ENCODE measurements at regions not wholly inside any gene's neighbourhood (a gene's known extent, or its start where the extent isn't known, plus 50 kb on each side); places are given as distances from the start of the nearest gene placed in this dataset.

DNA sequence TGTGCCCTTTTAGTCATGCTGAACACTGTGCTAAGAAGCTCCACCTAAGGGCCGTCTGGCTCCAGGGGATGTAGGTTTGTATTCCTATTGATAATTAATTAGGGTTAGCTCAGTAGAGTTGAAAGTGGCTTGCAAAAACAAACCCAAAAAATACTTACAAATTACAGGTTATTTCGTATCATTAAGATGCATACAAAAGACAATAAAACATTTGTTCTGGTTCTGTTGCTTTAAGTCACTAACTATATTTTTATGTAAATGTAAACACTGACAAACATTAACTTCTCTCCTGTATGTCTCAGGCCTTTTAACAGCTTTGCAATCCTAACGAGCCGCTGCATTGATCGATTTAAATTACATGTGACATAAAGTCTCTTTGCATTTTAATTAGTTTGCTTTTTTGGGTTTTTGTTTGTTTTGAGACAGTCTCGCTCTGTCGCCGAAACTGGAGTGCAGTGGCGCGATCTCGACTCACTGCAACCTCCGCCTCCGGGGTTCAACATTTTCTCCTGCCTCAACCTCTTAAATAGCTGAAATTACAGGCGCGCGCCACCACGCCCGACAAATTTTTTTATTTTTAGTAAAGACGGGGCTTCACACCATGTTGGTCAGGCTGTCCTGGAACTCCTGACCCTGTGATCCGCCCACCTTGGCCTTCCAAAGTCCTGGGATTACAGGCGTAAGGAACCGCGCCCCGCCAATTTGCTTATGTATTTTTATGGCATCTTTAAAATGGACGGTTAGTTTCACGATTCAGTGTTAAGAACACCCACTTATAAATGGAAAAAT lies 110.9 kb downstream of the HFE start:
- no peak for FAIRE-seq

DNA sequence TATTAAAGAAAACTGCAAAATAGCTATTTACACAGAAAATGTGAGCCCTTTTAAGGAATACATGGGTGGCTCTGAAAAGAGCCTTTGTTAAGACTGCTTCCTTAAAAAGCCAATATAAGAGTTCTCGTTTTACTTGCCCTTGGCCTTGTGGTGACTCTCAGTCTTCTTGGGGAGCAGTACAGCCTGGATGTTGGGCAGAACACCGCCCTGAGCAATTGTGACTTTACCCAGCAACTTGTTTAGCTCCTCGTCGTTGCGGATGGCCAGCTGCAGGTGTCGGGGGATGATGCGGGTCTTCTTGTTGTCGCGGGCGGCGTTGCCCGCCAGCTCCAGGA lies 111.5 kb downstream of the HFE start:
- no peak for FAIRE-seq

DNA sequence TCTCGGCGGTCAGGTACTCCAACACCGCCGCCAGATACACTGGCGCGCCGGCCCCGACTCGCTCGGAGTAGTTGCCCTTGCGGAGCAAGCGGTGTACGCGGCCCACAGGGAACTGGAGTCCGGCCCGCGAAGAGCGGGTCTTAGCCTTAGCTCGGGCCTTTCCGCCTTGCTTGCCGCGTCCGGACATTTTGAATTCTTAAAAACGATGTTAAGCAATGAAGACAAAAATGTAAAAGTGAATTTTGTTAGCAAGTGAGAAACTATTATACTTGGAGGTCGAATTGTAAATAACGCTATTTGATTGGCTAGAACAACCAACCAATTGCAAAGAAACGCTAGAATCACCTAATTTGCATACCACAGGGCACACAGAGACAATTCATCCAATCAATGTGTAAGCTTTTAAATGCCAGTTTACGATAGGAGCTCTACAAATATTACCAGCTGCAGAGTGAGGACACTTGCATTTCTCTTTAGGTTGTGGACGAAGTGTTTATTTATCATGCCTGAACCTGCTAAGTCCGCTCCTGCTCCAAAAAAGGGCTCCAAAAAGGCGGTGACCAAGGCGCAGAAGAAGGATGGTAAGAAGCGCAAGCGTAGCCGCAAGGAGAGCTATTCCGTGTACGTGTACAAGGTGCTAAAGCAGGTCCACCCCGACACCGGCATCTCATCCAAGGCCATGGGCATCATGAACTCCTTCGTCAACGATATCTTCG lies 112.0 kb downstream of the HFE start:
- peak; percentile 99 for FAIRE-seq

DNA sequence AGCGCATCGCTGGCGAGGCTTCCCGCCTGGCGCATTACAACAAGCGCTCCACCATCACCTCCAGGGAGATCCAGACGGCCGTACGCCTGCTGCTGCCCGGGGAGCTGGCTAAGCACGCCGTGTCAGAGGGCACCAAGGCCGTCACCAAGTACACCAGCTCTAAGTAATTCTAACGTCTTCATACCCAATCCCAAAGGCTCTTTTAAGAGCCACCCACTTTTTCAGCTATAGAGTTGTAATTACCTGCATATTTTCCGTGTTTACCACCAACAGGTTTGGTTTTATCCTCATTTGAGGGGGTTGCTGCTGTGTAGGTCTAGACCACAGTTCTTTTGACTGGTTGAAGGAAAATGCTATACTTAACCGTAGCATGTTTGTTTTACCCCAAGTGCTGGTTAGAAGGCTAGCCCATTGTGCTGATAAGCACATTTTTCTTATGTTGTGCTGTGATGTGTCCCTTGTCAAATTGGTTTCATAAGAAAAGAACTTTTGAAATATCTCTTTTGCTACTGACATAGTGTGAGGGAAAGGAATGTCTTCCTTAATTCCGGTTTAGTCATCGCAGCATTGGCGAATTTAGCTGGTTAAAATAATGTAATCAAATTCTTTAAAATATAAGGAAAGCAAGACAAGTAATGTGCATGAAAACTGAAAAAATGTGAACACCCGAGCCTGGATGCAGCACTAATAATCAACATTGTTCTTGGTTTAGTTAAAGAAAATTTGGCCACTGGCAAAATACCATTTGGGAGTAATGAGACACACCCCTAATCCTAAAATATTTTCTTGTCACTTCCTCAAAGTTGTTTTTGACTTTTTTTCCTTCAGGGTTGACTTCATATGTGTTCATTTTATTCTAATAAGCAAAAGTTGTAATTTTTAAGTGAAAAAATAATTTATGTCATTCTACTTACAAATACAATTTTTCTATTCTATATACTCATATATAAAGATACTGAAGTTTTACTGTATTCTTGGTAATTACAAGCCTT lies 112.8 kb downstream of the HFE start:
- FAIRE-seq = no peak

DNA sequence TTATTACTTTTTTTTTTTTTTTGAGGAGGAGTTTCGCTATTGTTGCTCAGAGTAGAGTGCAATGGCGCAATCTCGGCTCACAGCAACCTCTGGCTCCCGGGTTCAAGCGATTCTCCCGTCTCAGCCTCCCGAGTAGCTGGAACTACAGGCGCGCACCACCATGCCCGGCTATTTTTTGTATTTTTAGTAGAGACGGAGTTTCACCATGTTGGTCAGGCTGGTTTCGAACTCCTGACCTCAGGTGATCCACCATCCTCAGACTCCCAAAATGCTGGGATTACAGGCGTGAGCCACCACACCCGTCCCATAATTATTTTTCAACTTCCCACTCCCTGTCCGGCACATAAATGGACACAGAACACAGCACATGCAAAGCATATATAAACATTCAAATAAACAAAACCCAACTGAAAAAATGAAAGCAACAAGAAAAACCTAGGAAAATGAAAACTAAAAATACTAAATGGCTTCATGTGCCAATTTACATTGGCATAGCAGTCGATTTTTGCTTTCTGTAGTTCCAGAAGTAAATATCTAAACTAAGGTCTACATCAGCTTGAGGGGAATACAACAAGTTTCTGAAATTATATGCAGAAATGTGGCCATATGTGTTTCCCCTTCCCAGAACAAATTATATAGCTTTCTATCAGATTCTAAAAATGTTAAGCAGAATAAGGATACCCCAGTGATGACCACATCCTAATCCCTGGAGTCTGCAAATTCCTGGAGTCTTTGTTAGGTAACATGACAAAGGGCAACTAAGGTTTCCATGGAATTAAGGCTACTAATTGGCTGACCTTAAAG lies 113.9 kb downstream of the HFE start:
- no peak for FAIRE-seq

DNA sequence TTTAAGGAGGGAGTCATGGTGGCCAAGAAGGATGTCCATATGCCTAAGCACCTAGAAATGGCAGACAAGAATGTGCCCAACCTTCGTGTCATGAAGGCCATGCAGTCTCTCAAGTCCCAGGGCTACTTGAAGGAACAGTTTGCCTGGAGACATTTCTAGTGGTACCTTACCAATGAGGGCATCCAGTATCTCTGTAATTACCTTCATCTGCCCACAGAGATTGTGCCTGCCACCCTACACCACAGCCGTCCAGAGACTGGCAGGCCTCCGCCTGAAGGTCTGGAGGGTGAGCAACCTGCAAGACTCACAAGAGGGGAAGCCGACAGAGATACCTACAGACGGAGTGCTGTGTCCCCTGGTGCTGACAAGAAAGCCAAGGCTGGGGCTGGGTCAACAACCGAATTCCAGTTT lies 115.0 kb downstream of the HFE start:
- no peak for FAIRE-seq

DNA sequence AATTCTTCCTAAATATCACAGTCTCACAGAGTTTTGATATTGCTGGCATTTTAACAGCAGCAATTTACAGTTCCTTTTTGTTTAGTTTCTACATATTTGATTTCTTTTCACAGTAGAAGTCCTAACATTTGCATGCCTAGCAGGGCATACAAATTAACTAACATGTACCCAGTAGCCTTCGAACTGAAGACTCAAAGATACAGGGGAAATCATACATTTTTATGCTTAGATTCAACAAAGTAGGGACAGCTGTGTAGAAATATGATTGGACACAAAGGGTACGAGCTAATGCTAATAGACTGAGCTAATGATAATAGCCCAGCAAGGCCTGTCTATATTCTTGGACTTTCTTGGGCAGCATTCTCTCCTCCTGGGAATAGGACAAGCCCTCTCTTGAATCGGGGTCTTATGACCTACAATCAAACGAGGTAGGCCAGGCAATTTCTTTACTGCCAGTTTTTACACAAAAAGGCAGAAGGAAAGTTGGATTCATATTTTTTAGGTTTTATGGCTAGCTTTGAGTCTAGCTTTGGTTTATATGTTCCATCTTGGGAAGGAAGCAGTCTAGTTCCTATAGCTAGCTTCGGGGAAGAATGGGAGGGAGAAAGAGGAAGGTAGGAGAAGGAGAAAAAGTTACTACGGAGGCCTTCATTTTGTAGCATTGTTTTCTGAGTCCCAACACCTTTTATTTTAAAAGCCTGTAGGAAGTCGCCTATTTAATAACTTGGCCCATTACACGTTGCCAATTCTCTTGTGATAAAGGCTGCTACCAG lies 115.8 kb downstream of the HFE start:
- FAIRE-seq = no peak

DNA sequence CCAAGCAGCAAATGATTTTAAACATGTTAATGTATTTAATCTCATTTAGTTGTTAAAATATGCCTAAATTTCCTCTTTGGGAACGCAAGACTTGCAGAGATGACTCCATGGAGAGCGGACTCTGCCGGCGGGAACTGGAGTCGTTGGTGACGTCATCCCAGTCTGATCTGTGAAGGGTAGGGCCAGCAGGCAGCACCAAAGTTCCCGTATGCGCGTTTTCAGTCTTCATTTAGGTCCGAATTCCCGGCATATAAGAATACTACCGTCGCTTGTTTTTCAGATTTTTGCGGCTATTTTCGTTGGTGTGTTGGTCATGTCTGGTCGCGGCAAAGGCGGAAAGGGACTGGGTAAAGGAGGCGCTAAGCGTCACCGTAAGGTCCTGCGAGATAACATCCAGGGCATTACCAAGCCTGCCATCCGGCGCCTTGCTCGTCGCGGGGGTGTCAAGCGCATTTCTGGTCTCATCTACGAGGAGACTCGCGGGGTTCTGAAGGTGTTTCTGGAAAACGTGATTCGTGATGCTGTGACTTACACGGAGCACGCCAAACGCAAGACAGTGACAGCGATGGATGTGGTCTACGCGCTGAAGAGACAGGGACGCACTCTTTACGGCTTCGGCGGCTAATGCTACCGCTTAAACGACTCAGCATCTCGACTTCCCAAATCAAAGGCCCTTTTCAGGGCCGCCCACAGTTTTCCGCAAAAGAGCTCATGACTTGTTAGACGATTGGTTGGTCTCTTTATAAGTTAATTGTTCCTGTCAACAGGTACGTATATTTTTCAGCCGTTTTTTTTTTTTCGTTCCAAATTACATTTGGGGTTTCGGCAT lies 117.3 kb downstream of the HFE start:
- FAIRE-seq = peak; percentile 96

DNA sequence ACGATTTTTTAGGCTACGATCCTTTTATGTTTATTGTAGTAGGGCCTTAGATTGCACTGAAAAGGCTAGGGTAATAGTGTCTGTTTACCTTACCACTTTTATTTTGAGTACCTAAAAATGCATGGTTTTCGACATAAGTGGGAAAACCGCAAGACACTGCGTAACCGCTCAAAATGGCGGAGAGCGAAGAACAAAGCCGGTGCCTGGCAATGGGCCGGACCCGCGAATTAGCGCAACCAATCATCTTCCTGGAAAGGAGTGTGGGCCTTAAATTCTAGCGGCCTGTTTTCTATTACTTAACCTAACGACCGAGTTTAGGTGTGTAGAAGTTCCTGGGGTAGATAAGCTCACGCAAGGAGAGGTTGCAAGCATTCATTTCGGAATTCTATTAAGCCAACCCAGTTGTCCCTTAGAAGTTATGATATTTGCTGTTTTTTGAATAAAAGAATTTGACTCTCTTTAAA lies 118.0 kb downstream of the HFE start:
- FAIRE-seq = peak; percentile 91

DNA sequence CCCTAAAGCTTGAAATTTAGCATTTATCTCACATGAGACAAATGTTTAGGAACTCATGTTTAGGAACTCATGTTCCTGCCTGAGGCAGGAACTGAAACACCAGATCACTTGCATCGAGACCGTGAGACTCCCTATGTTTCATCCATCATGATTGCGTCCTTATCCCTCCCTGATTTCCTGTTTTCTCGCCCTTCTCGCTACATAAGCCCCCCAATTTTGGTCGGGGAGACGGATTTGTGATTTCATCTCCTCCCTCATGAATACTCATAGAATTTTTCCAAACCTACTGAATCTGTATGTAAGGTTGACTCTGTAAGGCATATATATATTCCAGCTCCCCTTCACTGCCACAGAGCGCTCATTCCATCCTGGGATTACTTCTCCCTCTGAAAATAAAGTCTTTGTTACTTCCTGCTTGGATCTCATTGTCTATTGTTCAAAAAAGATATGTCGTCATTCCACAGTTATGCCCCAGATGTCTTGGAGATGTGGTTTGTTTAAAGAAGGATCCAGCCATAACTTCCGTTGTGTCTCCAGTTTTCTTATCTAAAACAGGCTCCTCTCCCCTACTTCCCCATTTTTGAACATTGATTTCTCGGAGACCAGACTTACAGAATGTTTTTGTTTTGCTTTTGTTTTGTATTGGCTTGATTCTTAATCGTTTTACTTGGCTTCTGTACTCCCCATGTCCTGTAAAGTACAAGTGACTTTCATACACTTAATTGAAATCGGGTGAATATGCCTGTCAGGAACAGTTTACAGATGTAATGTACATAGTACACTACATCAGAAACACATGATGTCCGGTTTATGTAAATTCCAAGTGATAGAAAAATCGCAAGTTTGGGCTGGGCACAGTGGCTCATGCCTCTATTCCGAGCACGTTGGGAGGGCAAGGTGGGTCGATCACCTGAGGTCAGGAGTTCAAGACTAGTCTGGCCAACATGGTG lies 118.7 kb downstream of the HFE start:
- FAIRE-seq = peak; percentile 30

DNA sequence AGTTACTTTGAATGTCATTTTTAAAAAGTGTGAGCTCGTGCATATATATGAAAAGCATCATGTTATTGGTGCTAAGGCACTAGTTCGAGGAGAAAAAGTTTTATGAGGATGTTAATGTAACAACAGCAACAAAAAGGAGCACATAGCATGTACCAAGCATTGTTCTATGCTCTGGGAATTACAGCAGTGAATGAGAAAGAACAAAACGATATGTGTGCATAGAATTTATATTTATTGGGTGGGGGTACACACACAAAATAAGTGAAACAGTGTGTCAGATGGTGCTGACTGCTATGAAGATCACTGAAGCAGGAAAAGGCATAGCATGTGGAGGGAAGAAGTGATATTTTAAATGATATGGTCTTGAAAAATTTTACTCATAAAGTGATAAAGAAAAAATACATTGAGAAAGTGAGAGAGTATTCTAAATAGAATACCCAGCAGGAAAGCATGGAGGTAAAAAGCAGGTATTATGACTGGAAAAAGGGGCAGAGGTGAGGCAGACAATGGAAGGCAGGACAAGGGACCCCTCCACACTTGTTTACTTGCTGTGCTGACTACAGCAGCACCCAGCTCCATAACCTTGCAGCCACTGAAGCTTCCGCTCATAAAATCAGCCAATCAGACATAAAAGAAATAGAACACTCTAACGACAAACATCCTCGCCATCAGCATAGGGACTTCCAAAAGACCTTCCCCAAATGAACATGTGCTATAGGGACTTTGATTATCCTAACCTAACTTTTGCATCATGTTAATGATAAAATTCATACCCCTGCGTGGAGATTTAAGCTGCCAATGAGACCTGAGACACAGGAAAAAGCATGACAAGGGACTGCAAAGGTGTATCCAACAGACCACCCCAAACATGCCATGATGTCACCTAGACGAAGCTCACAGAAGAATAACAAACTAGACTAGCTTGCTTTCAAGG lies 119.9 kb downstream of the HFE start:
- FAIRE-seq = no peak

DNA sequence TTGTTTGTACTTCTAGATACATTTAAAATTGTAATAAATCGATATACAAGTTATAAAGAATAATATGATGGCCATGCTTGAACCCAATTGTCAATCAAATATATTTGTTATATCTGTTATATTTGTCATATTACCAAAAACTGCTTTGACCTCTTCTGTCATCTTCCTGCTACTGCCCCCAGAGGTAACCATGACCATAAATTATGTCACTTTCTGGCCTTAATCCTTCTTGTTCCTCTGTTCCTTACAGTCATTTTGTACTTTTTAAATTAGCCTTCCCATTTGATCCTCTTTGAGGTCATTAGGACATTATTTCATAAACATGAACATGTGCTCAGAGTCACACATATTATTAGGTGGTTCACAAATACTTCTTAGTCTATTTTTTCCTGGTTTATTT lies 124.7 kb downstream of the HFE start:
- no peak for FAIRE-seq

DNA sequence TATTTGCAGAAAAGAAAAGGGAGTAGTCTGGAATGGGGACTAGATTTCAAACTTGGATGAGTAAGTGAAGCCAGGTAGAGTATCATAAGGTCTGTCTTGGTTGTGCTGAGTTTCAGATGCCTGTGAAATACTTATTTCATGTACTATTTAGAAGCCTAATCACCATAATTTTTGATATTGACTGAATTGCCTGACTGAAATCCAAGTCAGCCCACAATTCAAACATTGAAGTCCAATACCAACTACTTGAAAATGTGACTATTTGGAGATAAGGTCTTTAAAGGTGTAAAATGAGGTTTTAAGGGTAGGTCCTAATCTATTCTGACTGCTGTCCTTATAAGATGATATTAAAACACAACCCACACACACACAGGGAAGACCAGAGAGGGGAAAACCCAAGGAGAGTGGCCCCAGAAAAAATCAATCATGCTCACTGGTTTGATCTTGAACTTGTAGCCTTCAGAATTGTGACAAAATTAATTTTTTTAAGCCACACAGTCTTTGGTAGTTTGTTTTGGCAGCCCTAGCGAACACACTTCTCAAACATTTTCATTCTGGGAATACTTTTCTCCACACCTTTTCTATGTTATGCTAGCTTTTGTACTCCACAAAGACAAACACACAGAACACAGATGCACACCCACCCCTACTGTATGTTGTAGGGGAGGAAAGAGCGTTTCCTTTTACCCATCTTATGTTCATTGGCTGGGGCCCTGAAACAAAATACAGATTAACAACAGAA lies 126.3 kb downstream of the HFE start:
- no peak for FAIRE-seq

DNA sequence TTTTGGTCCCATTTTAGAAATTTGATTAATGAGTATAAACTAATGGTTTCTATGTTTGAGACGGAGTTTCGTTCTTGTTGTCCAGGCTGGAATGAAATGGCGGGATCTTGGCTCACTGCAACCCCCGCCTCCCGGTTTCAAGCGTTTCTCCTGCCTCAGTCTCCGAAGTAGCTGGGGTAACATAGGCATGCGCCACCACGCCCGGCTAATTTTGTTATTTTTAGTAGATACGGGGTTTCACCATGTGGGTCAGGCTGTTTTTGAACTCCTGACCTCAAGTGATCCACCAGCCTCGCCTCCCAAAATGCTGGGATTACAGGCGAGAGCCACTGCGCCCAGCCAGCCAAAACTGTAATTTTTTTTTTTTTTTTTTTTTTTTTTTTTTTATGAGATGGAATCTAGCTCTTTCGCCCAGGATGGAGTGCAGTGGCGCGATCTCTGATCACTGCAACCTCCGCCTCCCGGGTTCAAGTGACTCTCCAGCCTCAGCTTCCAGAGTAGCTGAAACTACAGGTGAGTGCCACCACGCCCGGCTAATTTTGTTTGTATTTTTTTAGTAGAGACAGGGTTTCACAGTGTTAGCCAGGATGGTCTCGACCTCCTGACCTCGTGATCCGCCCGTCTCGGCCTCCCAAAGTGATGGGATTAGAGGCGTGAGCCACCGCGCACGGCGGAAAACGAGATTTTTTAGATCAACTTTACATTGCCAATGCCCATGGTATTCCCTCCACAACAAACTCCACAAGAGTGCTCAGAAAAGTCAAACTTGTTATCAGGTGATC lies 127.8 kb downstream of the HFE start:
- FAIRE-seq = no peak

DNA sequence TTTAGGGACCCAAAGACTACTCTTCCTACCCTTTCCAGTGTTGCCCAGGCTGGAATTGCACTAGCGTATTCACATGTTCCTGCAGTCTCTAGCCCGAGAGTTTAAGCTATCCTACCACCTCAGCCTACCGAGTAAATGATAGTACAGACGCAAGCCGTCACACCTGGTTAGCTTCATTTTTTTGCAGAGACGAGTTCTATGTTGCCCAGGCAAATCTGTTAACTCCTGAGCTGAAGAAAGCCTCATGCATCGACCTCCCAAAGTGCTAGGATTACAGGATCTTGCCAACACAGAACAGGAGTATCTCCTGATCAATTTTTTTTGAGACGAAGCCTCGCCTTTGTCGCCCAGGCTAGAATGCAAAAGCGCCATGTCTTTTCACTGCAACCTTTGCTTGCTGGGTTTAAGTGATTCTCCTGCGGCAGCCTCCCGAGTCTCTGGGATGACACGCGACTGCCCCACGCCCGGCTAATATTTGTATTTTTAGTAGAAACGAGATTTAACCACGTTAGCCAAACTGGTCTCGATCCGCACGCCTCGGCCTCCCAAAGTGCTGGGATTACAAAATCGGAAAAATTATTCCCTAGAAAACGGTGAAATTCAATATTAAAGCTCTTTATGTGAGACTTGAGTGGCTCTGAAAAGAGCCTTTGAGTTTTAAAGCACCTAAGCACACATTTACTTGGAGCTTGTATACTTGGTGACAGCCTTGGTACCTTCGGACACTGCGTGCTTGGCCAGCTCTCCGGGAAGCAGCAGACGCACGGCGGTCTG lies 128.5 kb downstream of the HFE start:
- FAIRE-seq = no peak

DNA sequence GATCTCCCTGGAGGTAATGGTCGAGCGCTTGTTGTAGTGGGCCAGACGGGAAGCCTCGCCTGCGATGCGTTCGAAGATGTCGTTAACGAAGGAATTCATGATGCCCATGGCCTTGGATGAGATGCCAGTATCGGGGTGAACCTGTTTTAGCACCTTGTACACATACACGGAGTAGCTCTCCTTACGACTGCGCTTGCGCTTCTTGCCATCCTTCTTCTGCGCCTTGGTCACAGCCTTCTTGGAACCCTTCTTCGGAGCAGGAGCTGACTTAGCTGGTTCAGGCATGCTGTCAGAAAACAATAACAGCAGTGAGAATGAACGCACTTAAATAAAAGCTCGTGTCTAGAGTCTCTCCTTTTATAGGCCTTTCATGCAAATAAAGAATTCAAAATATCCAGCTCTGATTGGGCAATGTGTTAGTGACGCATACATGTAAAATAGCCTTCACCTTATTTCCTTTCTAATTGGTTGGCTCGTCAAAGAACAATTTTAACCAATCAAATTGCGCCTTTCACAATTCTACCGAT lies 129.2 kb downstream of the HFE start:
- FAIRE-seq = peak; percentile 99
